Body of pancreas (tissue), 4 donors: ENCODE measurements at regions not wholly inside any gene's neighbourhood (a gene's known extent, or its start where the extent isn't known, plus 50 kb on each side); places are given as distances from the start of the nearest gene placed in this dataset.

Experiments
- CTCF ChIP-seq, 7 experiments: fragments of 450-650 bp in 4 of 7; fragments of 200-600 bp in 3 of 7; sonication (generic) in 3 of 7; IDR thresholded peaks; one replicate each; pipeline ENCODE4 v1.5.1; 2016 to 2019; ENCODE audit warnings: antibody characterized with exemption in 7 of 7
- POLR2A ChIP-seq, 3 donors: fragments of 450-650 bp; IDR thresholded peaks; one replicate each; pipeline ENCODE4 v1.6.1; 2016; ENCODE audit warnings: antibody characterized with exemption in 3 of 3, mild to moderate bottlenecking in 2 of 3

GRCh38 chr19:46911456-46911855, 50.7 kb downstream of the ARHGAP35 start:
- TF ChIP-seq POLR2A (IDR thresholded peaks at IDR 0.05) (no peak), CTCF (IDR thresholded peaks at IDR 0.05) (no peak)
